ENCODE measurements at regions not wholly inside any gene's neighbourhood (a gene's known extent, or its start where the extent isn't known, plus 50 kb on each side); places are given as distances from the start of the nearest gene placed in this dataset.

- intact Hi-C loops (cut with micrococcal nuclease; ENCODE audit: unreplicated experiment) (no loop called here), in situ Hi-C loops (cut with HindIII; ENCODE audit: low pct_unique_long_range_greater_than_20kb, low sequenced_read_pairs) (no loop called here)
- no TSS peak for BruUV-seq (replicated peaks)
- Histone ChIP-seq H3K9me3 (ENCODE audit: control insufficient read depth, insufficient read depth, low read depth, low read length) (no peaks in the 10 kb centered on the region), H3K4me1 (ENCODE audit: control insufficient read depth, insufficient read depth, low read length) (no peaks in the 10 kb centered on the region), H3K27me3 (ENCODE audit: control insufficient read depth, insufficient read depth, low read length) (no peaks in the 10 kb centered on the region), H3K36me3 (ENCODE audit: control insufficient read depth, insufficient read depth, low read length) (no peaks in the 10 kb centered on the region), H3K27ac (ENCODE audit: low read length) (no peak overlapping the region), H3K4me3 (ENCODE audit: low read depth in 2 of 2, low read length in 2 of 2) (no peak overlapping the region)
- ChIA-PET CTCF (no interaction called here), POLR2A (no interaction called here)
- DNase-seq (ENCODE audit: low read depth, low spot score), result no peak
- no peak for TF ChIP-seq TCF7L2 (IDR thresholded peaks at IDR 0.05; ENCODE audit: low read depth, low read length)
- TF ChIP-seq SIN3A (IDR thresholded peaks at IDR 0.05; ENCODE audit: borderline replicate concordance, insufficient read depth, low read depth, low read length), result no peak
- TF ChIP-seq CTCF (IDR thresholded peaks at IDR 0.05), result no peak
- no peak for TF ChIP-seq REST (IDR thresholded peaks at IDR 0.05; ENCODE audit: insufficient read depth in 1 of 2, low read depth in 2 of 2, low read length in 1 of 2)
- TF ChIP-seq POLR2AphosphoS5 (IDR thresholded peaks at IDR 0.05; ENCODE audit: low read depth, low read length), result no peak
- ATAC-seq, result no peak
These were observed 1344.3 kb upstream of the LRRTM1 start for GRCh38 chr2:81648806-81649205.

- ChIA-PET POLR2A (no interaction called here), CTCF (no interaction called here)
- in situ Hi-C loops (cut with HindIII; ENCODE audit: low pct_unique_long_range_greater_than_20kb, low sequenced_read_pairs) (no loop called here), intact Hi-C loops (cut with micrococcal nuclease; ENCODE audit: unreplicated experiment) (no loop called here)
- ATAC-seq, result no peak
- Histone ChIP-seq H3K9me3 (ENCODE audit: control insufficient read depth, insufficient read depth, low read depth, low read length) (no peaks in the 10 kb centered on the region), H3K4me3 (ENCODE audit: low read depth in 2 of 2, low read length in 2 of 2) (no peak overlapping the region), H3K27ac (ENCODE audit: low read length) (no peak overlapping the region), H3K27me3 (ENCODE audit: control insufficient read depth, insufficient read depth, low read length) (no peaks in the 10 kb centered on the region), H3K4me1 (ENCODE audit: control insufficient read depth, insufficient read depth, low read length) (no peaks in the 10 kb centered on the region), H3K36me3 (ENCODE audit: control insufficient read depth, insufficient read depth, low read length) (no peaks in the 10 kb centered on the region)
- DNase-seq (ENCODE audit: low read depth, low spot score), result no peak
- no TSS peak for BruUV-seq (replicated peaks)
- TF ChIP-seq REST (IDR thresholded peaks at IDR 0.05; ENCODE audit: insufficient read depth in 1 of 2, low read depth in 2 of 2, low read length in 1 of 2), result no peak
- no peak for TF ChIP-seq SIN3A (IDR thresholded peaks at IDR 0.05; ENCODE audit: borderline replicate concordance, insufficient read depth, low read depth, low read length)
- no peak for TF ChIP-seq POLR2AphosphoS5 (IDR thresholded peaks at IDR 0.05; ENCODE audit: low read depth, low read length)
- no peak for TF ChIP-seq TCF7L2 (IDR thresholded peaks at IDR 0.05; ENCODE audit: low read depth, low read length)
- TF ChIP-seq CTCF (IDR thresholded peaks at IDR 0.05), result no peak
These were observed 1343.8 kb upstream of the LRRTM1 start for GRCh38 chr2:81648370-81648769.

Data from Panc1 (cell line).